22Rv1 (cell line): ENCODE measurements at regions not wholly inside any gene's neighbourhood (a gene's known extent, or its start where the extent isn't known, plus 50 kb on each side); places are given as distances from the start of the nearest gene placed in this dataset.

ENCODE experiments used
- ZFX ChIP-seq: fragments of 450-650 bp; IDR thresholded peaks from 2 replicates; pipeline ENCODE4 v1.6.1; 2017; ENCODE audit warnings: antibody characterized with exemption, borderline replicate concordance
- TF ChIP-seq, protein P1 (sequence below): fragments of 450-650 bp; IDR thresholded peaks from 2 replicates; pipeline ENCODE4 v1.5.1; 2017; ENCODE audit warnings: mild to moderate bottlenecking

DNA sequence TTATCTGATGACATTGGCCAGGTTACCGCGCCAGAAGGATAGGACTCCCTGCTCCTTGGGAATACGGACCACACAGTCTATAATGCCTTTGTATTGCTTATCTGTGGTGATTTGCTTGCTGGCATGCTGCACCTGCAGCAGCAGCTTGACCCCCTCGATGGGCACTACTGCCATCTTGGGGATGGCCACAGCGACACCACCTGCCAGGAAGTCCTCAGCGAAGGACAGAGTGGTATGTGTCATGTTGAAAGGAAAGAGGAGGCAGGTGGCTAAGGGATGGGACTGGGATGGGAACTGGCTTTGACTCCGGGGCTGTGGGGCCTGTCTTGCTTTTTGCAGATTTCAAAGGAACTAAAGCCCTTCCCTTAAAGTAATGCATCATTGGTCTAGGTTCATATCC, 50.3 kb upstream of the ACO1 start:
- TF ChIP-seq, protein P1, sequence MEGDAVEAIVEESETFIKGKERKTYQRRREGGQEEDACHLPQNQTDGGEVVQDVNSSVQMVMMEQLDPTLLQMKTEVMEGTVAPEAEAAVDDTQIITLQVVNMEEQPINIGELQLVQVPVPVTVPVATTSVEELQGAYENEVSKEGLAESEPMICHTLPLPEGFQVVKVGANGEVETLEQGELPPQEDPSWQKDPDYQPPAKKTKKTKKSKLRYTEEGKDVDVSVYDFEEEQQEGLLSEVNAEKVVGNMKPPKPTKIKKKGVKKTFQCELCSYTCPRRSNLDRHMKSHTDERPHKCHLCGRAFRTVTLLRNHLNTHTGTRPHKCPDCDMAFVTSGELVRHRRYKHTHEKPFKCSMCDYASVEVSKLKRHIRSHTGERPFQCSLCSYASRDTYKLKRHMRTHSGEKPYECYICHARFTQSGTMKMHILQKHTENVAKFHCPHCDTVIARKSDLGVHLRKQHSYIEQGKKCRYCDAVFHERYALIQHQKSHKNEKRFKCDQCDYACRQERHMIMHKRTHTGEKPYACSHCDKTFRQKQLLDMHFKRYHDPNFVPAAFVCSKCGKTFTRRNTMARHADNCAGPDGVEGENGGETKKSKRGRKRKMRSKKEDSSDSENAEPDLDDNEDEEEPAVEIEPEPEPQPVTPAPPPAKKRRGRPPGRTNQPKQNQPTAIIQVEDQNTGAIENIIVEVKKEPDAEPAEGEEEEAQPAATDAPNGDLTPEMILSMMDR = peak; percentile 18
- TF ChIP-seq ZFX = no peak
